HepG2 (cell line): ENCODE measurements at regions not wholly inside any gene's neighbourhood (a gene's known extent, or its start where the extent isn't known, plus 50 kb on each side); places are given as distances from the start of the nearest gene placed in this dataset.

Experiments used
- ATAC-seq: fragments of 200-7000 bp; cut with Tn5 transposase; 3 replicates; pipeline ENCODE4 v1.9.1; 2020; ENCODE audit warnings: mild to moderate bottlenecking, moderate library complexity
- BruUV-seq: library from RNA; stranded (reverse); fragments of 400-500 nt; replicated peaks from 2 replicates; lab custom pipeline; 2021; lab: Mats Ljungman, UMichigan
- CTCF ChIA-PET: fragments of 300-600 bp; formaldehyde crosslinking; extraction: SDS; loops from one replicate; lab custom pipeline; 2021; ENCODE audit warnings: low total read pairs, inconsistent platforms, low intra/inter-chr PET ratio; lab: Yijun Ruan, JAX
- POLR2A ChIA-PET: fragments of 350-600 bp; sonication (Branson Sonifier 250); formaldehyde crosslinking; loops from one replicate; lab custom pipeline; 2020; ENCODE audit warnings: antibody characterized with exemption, inconsistent platforms; lab: Yijun Ruan, JAX
- DNase-seq: peaks from one replicate; pipeline ENCODE4 v3.0.0-alpha.2; 2015; ENCODE audit warnings: low spot score
- FAIRE-seq: peaks from 3 replicates; lab custom pipeline; 2011; peaks lifted over from hg19 to GRCh38; lab: Jason Lieb, UNC
- H2AFZ ChIP-seq: one replicate; pipeline ENCODE4 v1.6.1; 2011; ENCODE audit warnings: low read length, inconsistent platforms
- H3K27ac ChIP-seq: fragments of 300-600 bp; 3 replicates; pipeline ENCODE4 v1.8.0; 2011; ENCODE audit warnings: mixed run types, mild to moderate bottlenecking, mixed read lengths, low read length, inconsistent platforms; ENCODE audit not compliant: insufficient read depth; ENCODE audit errors: extremely low read length
- H3K27me3 ChIP-seq, 2 experiments: fragments of 200-600 bp in 1 of 2; 2 replicates in 1 of 2; 3 replicates in 1 of 2; pipeline versions ENCODE4 v1.6.0 to v1.8.0; 2011; ENCODE audit warnings: low read length in 2 of 2, mild to moderate bottlenecking in 2 of 2, moderate library complexity in 2 of 2, inconsistent platforms in 1 of 2; ENCODE audit not compliant: insufficient read depth in 2 of 2, control insufficient read depth in 1 of 2
- H3K36me3 ChIP-seq, 2 experiments: fragments of 200-600 bp in 1 of 2; replicated peaks in 1 of 2; 2 replicates in 1 of 2; 3 replicates in 1 of 2; pipeline versions ENCODE4 v1.5.1 to v1.8.0; 2011; ENCODE audit warnings: low read length in 2 of 2, inconsistent platforms in 1 of 2; ENCODE audit not compliant: insufficient read depth in 2 of 2, control insufficient read depth in 1 of 2
- H3K4me1 ChIP-seq: 2 replicates; pipeline ENCODE4 v1.5.1; 2012; ENCODE audit warnings: low read length, inconsistent platforms; ENCODE audit not compliant: insufficient read depth
- H3K4me2 ChIP-seq: 2 replicates; pipeline ENCODE4 v1.6.0; 2011; ENCODE audit warnings: low read depth, low read length, inconsistent platforms
- H3K4me3 ChIP-seq, 3 experiments: fragments of 200-600 bp in 1 of 3; sonication (generic), shearing (Covaris generic) in 1 of 3; replicated peaks in 1 of 3; 2 replicates each; pipeline ENCODE4 v1.5.1; 2011 to 2016; ENCODE audit warnings: low read length in 3 of 3, inconsistent platforms in 2 of 3, low read depth in 2 of 3, mild to moderate bottlenecking in 2 of 3, control low read depth in 1 of 3, mixed read lengths in 1 of 3; ENCODE audit not compliant: insufficient read depth in 1 of 3
- H3K79me2 ChIP-seq: one replicate; pipeline ENCODE4 v1.6.1; 2011; ENCODE audit warnings: low read length, inconsistent platforms; ENCODE audit not compliant: insufficient read depth
- H3K9ac ChIP-seq: 2 replicates; pipeline ENCODE4 v1.6.0; 2011; ENCODE audit warnings: mild to moderate bottlenecking, low read depth, low read length, inconsistent platforms; ENCODE audit not compliant: insufficient read depth
- H3K9me3 ChIP-seq: 2 replicates; pipeline ENCODE4 v1.5.1; 2012; ENCODE audit warnings: mild to moderate bottlenecking, low read length
- H4K20me1 ChIP-seq: 2 replicates; pipeline ENCODE4 v1.6.0; 2011; ENCODE audit warnings: inconsistent platforms, mild to moderate bottlenecking, low read length, moderate library complexity; ENCODE audit not compliant: insufficient read depth
- FOXK2 ChIP-seq: fragments of 450-650 bp; IDR thresholded peaks from 2 replicates; pipeline ENCODE4 v1.6.1; 2016
- HNRNPK ChIP-seq: fragments of 200-400 bp; formaldehyde crosslinking; IDR thresholded peaks from 2 replicates; pipeline ENCODE4 v1.6.1; 2018; ENCODE audit warnings: low read length, low read depth, moderate library complexity, mild to moderate bottlenecking; ENCODE audit not compliant: poor library complexity, severe bottlenecking
- IRF2 ChIP-seq: IDR thresholded peaks from 2 replicates; pipeline ENCODE4 v1.6.1; 2018; ENCODE audit warnings: missing genetic modification reagents, missing compliant biosample characterization
- RFXAP ChIP-seq: sonication (generic); formaldehyde crosslinking; IDR thresholded peaks from 2 replicates; pipeline ENCODE4 v1.4.0; 2020; ENCODE audit warnings: missing genetic modification reagents, borderline replicate concordance
- ZNF251 ChIP-seq: sonication (generic); formaldehyde crosslinking; IDR thresholded peaks from 2 replicates; pipeline ENCODE4 v1.9.0; 2021; ENCODE audit warnings: mild to moderate bottlenecking, missing genetic modification reagents
- ZNF598 ChIP-seq: sonication (generic); formaldehyde crosslinking; IDR thresholded peaks from 2 replicates; pipeline ENCODE4 v1.5.1; 2020; ENCODE audit warnings: mild to moderate bottlenecking, missing genetic modification reagents, borderline replicate concordance
- WGBS: methylation state at CpG from one replicate; pipeline ENCODE4 v1.1.6; 2017; ENCODE audit warnings: low lambda C conversion rate; 5-methylcytosine and 5-hydroxymethylcytosine counted together
- in situ Hi-C: cut with HindIII; loops from 2 replicates; pipeline ENCODE4 v1.10.0; 2017; ENCODE audit warnings: low pct_unique_long_range_greater_than_20kb; ENCODE audit not compliant: extremely low pct_ligation_motif_present
- intact Hi-C: fragments of 100-400 bp; cut with micrococcal nuclease; formaldehyde crosslinking; loops from one replicate; pipeline ENCODE4 v1.10.0; 2022; ENCODE audit not compliant: unreplicated experiment
- TF ChIP-seq, protein P1 (sequence below): sonication (generic); formaldehyde crosslinking; IDR thresholded peaks from 2 replicates; pipeline ENCODE4 v1.9.0; 2021; ENCODE audit warnings: missing genetic modification reagents, borderline replicate concordance
- TF ChIP-seq, protein P2 (sequence below): sonication (generic); formaldehyde crosslinking; IDR thresholded peaks from 2 replicates; pipeline ENCODE4 v1.5.0; 2020; ENCODE audit warnings: mild to moderate bottlenecking, missing genetic modification reagents
- TF ChIP-seq, protein P3 (sequence below): sonication (generic); formaldehyde crosslinking; IDR thresholded peaks from 2 replicates; pipeline ENCODE4 v1.8.1; 2022; ENCODE audit warnings: low read depth, mild to moderate bottlenecking, missing genetic modification reagents
- TF ChIP-seq, protein P4 (sequence below): sonication (generic); formaldehyde crosslinking; IDR thresholded peaks from 2 replicates; pipeline ENCODE4 v1.5.1; 2020; ENCODE audit warnings: mild to moderate bottlenecking, moderate library complexity, missing genetic modification reagents

DNA sequence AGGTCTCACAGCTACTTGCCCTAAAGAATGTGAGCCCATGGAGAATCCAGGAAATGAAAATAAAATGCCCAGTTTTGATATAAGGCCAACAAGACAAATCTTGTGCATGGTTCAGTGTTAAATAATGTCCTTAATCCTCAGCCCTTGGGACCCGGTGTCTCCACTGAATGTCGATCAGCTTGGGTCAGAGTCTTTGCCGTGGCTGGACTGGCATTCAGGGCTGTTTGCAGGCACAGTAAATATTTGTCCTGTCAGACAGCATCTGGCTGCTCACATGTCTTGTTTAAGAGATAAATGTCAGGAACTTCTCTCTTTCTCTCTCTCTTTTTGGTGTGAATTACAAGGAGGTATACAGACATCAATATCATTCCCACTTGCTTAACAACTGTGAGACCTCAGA, 452.5 kb downstream of the FUT8 start (continued):
- TF ChIP-seq, protein P1, sequence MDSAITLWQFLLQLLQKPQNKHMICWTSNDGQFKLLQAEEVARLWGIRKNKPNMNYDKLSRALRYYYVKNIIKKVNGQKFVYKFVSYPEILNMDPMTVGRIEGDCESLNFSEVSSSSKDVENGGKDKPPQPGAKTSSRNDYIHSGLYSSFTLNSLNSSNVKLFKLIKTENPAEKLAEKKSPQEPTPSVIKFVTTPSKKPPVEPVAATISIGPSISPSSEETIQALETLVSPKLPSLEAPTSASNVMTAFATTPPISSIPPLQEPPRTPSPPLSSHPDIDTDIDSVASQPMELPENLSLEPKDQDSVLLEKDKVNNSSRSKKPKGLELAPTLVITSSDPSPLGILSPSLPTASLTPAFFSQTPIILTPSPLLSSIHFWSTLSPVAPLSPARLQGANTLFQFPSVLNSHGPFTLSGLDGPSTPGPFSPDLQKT (CRISPR knock-in tag) = no peak
- TF ChIP-seq, all 625 proteins: peak for 0

DNA sequence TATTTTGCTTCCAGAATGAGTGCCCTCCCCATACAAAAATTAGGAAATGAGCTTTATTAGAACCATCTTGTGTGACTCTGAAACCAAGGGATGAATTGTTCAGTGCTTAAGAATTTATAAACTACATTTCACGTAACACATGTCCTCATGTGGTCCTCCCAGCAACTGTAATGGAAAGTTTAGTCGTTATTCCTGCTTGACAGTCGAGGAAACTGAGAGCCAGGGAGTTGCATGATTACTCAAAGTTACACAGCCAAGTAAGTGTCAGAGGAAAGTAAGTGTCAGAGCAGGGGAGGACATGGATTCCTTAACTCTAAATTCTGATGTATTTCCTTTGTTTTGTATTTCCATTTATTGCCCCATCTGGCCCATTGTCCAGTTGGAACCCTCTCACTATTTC, 453.9 kb downstream of the FUT8 start:
- H3K79me2 ChIP-seq = no peaks in the 10 kb centered on the region
- no peaks in the 10 kb centered on the region for H3K4me1 ChIP-seq
- ATAC-seq = no peak
- H3K4me3 ChIP-seq = no peak overlapping the region
- H4K20me1 ChIP-seq = no peaks in the 10 kb centered on the region
- intact Hi-C loops (no loop called here), in situ Hi-C loops (no loop called here)
- H3K4me2 ChIP-seq = no peak overlapping the region
- H3K9me3 ChIP-seq = no peaks in the 10 kb centered on the region
- no peaks in the 10 kb centered on the region for H3K36me3 ChIP-seq
- no peak for FAIRE-seq
- WGBS = 31% methylated on average over 3 of the region's 3 CpGs
- H3K27me3 ChIP-seq = peaks cover 0 to 19% of the 10 kb centered on the region in 2 experiments; a peak in 2 of 5 replicates
- no peak overlapping the region for H3K9ac ChIP-seq
- ChIA-PET CTCF (no interaction called here), POLR2A (no interaction called here)
- no TSS peak for BruUV-seq
- H2AFZ ChIP-seq = no peak overlapping the region
- DNase-seq = no peak
- no peak for TF ChIP-seq RFXAP (CRISPR knock-in tag)
- no peak for TF ChIP-seq FOXK2
- TF ChIP-seq, protein P2, sequence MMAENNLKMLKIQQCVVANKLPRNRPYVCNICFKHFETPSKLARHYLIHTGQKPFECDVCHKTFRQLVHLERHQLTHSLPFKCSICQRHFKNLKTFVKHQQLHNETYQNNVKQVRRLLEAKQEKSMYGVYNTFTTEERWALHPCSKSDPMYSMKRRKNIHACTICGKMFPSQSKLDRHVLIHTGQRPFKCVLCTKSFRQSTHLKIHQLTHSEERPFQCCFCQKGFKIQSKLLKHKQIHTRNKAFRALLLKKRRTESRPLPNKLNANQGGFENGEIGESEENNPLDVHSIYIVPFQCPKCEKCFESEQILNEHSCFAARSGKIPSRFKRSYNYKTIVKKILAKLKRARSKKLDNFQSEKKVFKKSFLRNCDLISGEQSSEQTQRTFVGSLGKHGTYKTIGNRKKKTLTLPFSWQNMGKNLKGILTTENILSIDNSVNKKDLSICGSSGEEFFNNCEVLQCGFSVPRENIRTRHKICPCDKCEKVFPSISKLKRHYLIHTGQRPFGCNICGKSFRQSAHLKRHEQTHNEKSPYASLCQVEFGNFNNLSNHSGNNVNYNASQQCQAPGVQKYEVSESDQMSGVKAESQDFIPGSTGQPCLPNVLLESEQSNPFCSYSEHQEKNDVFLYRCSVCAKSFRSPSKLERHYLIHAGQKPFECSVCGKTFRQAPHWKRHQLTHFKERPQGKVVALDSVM = no peak
- TF ChIP-seq, protein P3, sequence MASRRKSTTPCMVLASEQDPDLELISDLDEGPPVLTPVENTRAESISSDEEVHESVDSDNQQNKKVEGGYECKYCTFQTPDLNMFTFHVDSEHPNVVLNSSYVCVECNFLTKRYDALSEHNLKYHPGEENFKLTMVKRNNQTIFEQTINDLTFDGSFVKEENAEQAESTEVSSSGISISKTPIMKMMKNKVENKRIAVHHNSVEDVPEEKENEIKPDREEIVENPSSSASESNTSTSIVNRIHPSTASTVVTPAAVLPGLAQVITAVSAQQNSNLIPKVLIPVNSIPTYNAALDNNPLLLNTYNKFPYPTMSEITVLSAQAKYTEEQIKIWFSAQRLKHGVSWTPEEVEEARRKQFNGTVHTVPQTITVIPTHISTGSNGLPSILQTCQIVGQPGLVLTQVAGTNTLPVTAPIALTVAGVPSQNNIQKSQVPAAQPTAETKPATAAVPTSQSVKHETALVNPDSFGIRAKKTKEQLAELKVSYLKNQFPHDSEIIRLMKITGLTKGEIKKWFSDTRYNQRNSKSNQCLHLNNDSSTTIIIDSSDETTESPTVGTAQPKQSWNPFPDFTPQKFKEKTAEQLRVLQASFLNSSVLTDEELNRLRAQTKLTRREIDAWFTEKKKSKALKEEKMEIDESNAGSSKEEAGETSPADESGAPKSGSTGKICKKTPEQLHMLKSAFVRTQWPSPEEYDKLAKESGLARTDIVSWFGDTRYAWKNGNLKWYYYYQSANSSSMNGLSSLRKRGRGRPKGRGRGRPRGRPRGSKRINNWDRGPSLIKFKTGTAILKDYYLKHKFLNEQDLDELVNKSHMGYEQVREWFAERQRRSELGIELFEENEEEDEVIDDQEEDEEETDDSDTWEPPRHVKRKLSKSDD (CRISPR knock-in tag) = no peak
- no peak for TF ChIP-seq ZNF598 (CRISPR knock-in tag)
- TF ChIP-seq HNRNPK = no peak
- TF ChIP-seq ZNF251 = no peak
- TF ChIP-seq, protein P4, sequence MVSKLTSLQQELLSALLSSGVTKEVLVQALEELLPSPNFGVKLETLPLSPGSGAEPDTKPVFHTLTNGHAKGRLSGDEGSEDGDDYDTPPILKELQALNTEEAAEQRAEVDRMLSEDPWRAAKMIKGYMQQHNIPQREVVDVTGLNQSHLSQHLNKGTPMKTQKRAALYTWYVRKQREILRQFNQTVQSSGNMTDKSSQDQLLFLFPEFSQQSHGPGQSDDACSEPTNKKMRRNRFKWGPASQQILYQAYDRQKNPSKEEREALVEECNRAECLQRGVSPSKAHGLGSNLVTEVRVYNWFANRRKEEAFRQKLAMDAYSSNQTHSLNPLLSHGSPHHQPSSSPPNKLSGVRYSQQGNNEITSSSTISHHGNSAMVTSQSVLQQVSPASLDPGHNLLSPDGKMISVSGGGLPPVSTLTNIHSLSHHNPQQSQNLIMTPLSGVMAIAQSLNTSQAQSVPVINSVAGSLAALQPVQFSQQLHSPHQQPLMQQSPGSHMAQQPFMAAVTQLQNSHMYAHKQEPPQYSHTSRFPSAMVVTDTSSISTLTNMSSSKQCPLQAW (CRISPR knock-in tag) = no peak
- TF ChIP-seq IRF2 (CRISPR knock-in tag) = no peak
- H3K27ac ChIP-seq = no peak overlapping the region
